Activated CD8-positive, alpha-beta memory T cell treated with anti-CD3 and anti-CD28 coated beads, Interleukin-2, amount 50 U/mL, for 24 hours (primary cell): ENCODE measurements at regions not wholly inside any gene's neighbourhood (a gene's known extent, or its start where the extent isn't known, plus 50 kb on each side); places are given as distances from the start of the nearest gene placed in this dataset.
"Not testable (repeated sequence)": the region's sequence is repeated elsewhere in the genome, so short reads cannot be mapped to it uniquely, and the experiment has no call there.

Experiments
- DNase-seq: peaks from one replicate; pipeline ENCODE4 v3.0.0-alpha.2; 2020; ENCODE audit errors: extremely low read depth

- DNase-seq: not testable (repeated sequence)
These were observed 136.4 kb upstream of the AFDN start for GRCh38 chr6:167690167-167690922.

DNA sequence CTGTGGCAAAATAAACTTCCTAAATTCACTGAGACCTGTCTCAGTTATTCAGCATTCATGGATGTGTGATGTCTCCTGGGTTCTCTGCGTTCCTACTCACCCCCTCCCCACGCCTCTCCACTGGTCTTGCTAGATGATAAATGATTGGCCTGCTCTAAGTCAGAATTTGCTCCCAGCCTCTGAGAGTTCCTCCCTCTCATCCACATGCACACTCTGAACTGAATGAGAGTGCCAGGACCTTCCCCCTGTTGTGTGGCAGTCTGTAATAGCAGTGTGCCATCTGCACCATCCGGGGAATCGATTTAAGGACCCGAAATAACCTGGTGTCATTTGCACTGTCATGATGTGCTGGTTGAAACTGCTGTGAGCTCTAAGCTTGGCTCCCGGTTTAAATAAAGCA lies 135.8 kb upstream of the AFDN start:
- no peak for DNase-seq

DNA sequence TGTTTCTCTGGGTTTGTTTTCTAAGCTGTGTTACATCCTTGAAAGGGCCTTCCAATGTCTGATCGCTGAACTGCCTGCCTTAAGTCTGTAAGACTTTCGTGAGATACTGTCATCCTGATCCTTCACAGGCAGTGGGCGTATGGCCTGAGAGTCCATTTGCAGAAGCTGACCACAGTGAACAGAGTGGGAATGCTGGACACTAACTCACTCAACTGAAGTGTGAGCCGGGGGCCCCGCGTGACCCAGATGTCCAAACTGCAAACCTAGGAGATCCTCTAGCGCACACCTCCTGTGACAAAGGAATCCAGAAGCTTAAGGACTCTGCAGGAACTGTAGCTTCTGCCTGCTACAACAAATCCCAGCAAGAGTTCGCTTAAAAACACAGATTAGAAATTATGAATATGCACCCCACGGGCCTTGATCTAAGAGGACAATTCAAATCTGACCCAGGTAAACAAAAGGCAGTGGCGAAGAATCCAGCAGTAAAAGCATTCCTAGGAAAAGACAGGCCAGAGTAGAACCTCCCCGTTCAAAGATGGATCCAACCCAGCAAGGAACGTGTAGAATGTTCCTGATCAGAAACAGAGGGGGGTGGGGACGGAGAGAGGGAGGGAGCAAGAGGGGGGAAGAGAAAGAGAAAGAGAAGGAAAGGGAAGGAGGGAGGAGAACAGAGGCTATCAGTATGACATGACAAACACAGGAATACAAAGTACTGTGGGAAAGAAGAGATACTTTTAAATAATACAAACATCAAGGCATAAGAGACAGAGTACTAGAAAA lies 135.0 kb upstream of the AFDN start:
- DNase-seq: no peak

GRCh38 chr6:167693478-167693877 lies 133.2 kb upstream of the AFDN start:
- not testable (repeated sequence) for DNase-seq

DNA sequence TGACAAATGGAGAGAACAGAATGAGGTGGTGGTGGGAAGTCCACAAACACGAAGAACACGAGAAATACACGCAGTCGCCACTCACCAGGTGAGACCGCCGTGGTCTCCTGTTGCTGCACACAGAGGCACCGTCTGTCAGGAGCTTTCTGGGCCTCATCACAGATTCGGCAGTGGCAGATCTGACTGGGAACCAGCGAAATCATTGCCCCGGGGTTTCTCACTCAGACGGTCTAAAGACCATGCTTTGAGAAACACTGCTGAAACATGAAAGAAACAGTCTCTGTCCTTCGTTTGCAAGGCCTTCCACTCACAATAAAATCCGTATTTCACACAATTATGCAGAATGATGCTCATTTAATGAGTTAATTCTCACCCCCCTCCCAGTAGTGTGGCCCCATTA lies 130.9 kb upstream of the AFDN start:
- no peak for DNase-seq

DNA sequence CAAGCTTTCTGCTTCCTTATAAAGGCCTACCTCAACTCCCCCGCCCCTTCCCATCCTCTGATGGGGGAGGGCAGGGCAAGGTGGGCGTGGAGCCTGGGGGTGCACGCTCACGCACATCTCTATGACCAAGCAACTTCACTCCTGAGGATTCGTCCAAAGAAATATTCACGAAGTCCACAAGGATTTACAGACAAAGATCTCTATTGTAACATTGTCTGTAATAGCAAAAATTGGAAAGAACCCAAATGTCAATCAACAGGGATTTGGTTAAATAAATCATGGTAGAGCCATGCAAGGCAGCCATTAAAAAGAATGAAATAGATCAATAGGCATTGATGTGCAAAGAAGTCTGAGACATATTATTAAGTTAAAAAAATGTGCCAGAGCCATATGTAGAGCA lies 130.4 kb upstream of the AFDN start:
- no peak for DNase-seq

GRCh38 chr6:167697316-167697715 lies 129.4 kb upstream of the AFDN start:
- DNase-seq: no peak

- DNase-seq: no peak
These were observed 128.2 kb upstream of the AFDN start for GRCh38 chr6:167698540-167698939.

DNA sequence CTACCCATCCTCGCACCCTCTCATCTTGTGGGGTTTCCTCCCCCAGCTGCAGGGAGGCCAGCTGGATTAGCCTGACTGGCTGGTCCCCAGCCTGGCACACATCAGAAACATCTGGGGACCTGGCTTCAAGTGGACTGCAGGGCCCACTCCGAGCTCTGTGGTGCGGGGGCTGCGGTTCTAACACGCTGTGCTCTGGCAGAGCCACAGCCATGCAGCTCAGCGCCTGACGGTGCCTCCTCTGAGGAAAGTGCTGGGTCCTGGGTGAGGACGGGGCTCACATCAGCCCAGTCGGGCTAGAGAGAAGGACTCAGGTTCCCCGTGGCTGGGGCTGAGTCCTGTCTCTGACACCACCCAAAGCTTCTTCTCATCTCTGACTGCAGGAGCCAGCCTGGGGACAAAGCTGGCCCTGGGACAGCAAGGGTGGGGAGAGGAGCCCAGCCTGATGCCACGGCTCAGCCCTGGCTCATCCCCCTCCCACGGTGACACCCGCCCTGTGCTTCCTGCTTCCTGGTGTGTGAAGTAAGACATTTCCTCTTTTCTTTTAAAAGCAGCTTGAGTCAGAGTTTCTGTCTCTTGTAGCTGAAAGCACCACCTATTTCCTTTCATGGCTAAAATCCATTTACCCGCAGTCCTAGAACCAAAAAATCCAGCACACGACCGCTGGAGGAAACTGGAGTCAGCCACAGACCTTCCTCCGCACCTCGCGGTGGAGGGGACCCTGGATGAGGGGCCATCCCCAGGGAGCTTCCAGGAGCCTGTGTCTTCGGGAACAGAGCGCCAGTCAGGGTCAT lies 127.4 kb upstream of the AFDN start:
- DNase-seq: no peak

GRCh38 chr6:167700199-167700598 lies 126.5 kb upstream of the AFDN start:
- DNase-seq: no peak

- no peak for DNase-seq
These were observed 125.7 kb upstream of the AFDN start for GRCh38 chr6:167701010-167701409.

- DNase-seq: no peak
These were observed 124.4 kb upstream of the AFDN start for GRCh38 chr6:167702241-167702827.

DNA sequence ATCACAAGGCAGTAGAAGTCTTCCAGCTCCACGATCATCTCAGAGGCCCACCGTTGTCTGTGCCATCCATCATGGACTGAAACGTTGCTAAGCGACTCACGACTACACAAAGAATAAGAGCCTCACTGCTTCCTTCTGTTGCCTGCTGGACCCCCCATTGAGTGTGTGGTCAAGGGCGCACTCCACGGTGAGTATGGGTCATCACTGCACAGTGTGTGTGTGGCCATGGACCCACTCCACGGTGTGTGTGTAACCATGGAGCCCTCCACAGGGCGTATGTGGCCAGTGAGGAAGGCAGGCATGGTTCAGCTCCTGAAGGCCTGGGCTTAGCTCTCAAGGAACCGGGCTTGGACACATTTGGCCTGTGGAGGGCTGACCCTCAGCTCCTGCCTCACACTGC lies 123.4 kb upstream of the AFDN start:
- no peak for DNase-seq

DNA sequence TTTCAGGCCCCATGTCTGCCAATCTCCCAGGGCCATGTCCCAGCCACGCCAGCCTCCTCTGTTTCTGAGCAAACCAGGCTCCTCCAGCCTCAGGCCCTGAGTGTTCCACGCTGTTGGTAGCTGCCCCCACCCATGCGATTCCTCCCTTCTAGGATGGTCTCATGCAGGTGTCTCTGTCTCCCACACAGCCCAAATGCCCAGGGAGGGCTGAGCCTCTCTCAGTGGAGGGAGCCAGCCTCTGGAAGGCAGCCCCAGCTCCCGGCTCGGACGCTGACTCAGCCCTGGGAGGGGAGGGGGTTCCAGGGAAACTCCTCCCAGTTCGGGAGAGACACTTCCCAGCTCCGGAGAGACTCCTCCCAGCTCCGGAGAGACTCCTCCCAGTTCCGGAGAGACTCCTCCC lies 122.9 kb upstream of the AFDN start:
- no peak for DNase-seq

GRCh38 chr6:167704396-167704901 lies 122.3 kb upstream of the AFDN start:
- DNase-seq: no peak

DNA sequence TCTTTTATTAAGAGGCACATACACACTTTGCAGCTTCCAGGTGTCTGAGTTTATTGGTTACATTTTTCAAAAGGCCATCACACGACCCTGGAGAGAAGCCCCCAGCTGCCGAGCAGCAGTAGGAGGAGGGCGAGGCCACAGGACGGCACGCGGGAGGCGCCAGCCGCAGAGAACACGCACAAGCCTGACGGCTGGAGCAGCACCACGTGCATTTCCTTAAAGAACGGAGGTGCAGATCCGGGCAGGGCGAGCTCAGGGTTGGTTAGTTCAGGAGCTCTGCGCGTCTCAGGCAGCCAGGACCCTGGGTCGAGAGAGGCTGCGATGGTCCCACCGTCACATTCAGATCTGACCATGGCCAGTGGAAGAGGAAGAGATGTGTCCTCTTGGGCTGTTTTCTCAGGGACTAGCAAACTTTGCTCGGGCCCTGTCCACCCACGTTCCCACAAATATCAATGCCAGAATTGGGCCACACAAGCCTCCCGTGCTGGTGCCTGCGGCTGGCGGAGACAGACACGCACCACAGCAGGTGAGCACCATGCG lies 121.4 kb upstream of the AFDN start:
- no peak for DNase-seq

DNA sequence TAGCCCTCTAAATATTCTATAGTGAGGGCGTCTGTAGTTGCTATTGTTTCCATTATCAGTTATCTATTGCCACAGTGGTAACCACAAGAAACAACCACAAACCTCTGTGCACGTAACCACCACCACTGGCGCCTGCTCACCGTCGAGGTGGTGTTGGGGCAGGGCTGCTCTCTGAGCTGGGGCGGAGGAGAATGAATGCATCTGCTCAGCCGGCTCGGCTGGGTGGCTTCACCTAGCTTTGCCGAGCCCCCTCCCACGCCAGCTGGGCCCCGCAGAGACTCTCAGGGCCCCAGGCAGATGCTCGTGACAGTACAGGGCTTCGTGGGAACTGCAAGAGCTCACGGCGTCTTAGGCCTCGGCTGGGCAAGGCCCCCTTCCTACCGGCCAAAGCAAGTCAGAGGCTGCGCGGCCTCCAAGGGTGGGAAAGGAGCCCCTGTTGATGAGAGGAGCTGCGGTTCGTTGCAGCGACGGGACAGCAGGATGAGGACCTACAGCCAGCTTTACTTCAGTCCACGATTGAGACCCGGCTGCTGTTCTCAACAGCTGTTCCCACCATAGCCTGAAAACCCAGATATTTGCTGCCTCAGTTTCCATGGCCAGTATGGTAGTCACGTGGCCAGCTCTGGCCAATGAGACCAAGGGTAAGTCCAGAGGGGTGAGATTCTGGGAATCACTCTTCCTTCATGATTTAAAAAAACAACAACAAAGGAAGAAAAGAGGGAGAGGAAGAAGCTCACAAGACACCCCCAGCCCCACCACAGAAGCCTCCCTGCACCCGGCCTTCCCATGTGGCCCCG lies 120.2 kb upstream of the AFDN start:
- DNase-seq: peak; percentile 7

DNA sequence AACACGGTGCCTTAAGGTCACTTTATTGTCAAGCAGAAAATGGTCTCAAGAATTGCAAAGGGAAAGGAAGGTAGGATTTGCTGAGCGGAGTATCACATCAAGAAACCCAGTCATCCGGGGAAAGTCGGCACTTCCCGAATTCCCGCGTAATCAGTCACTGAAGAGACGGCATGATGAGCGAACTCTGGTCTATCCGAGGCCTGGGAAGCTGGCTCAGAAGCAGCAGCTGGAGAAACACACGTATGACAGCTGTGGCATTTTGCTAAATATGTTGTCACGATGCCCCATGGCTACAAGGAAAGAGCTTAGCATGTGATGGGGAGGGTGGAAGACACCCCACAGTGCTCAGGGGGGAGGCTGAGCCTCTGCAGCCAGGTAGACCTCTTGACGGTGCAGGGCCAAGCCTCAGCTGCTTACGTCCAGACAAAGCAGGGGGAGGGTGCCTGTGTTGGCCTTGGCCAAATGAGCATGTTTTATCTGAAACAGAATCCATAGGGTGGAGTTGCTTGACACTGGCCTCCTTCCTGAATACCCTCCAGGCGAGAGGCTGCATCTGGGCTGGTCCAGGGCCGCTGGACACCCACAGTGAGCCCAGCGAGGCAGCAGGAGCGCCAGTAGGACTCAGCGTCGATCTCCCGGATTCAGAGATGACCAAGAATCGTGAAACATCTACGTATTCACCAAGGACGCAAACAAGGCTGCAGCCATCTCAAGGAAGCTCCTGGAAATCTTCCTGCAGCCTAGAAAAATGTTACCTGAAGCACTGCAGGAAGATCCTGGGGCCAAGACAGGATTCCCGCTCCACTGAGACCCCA lies 118.8 kb upstream of the AFDN start:
- no peak for DNase-seq

DNA sequence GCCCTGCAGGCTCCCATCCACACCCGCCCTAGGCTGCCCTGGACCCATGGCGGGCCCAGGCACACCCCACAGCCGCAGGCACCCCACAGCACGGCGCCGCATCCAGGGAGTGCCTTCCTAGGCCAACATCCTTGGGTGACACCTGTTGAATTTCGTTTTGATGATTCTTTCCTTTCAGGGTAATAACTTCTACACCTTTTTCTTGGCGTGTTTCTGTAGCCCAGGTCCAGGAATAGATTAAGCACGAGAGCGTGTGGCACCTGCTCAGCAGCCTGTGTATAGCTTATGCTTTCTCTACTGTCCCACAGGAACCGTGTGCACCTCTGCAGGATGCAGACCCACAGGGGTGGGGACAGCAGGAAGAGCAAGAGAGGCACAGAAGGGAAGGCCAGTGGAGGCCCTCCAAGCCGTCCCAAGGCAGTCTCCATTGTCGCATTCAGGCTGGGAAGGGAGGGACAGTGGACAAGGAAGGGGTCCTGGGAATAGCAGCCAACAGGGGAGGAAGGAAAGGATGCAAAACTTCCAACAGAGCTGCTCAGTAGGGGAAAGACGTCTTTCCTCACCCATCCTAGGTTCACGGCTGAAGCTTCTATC lies 118.1 kb upstream of the AFDN start:
- no peak for DNase-seq

DNA sequence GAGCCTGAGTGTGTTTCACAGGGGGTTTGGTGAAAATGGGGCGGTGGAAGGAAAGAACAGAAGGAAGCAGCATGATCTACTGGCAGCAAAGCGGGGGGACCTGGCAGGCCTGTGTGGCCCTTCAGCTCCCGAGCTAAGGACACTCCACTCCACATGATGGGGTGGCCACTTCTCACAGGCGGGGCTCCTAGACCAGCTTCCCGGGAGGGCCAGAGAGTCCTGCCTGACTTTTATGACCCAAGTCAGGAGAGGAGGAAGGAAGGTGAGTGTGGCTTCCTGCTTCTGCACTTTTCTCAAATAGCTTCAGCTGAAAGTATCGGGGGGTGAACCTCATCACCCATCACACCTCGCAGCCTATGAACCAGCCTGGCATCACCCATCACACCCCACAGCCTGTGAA lies 117.5 kb upstream of the AFDN start:
- DNase-seq: no peak
